Spleen (tissue), 7 donors: ENCODE measurements at regions not wholly inside any gene's neighbourhood (a gene's known extent, or its start where the extent isn't known, plus 50 kb on each side); places are given as distances from the start of the nearest gene placed in this dataset.

Source experiments
- POLR2A ChIP-seq, 3 donors: fragments of 450-650 bp; IDR thresholded peaks; one replicate each; pipeline ENCODE4 v1.5.1; 2017; ENCODE audit warnings: antibody characterized with exemption in 3 of 3, mild to moderate bottlenecking in 1 of 3
- POLR2AphosphoS5 ChIP-seq, 3 donors: sonication (generic); formaldehyde crosslinking; IDR thresholded peaks; one replicate each; pipeline ENCODE4 v1.5.1; 2017; ENCODE audit warnings: antibody characterized with exemption in 3 of 3
- TF ChIP-seq, protein P1 (sequence below), 11 experiments: fragments of 200-600 bp in 7 of 11; fragments of 450-650 bp in 4 of 11; sonication (generic) in 4 of 11; IDR thresholded peaks in 8 of 11; conservative IDR thresholded peaks in 3 of 11; 1 replicate in 7 of 11; 2 replicates in 4 of 11; pipeline versions ENCODE4 v1.4.0 to v1.8.0; 2016 to 2021; ENCODE audit warnings: antibody characterized with exemption in 11 of 11, inconsistent platforms in 4 of 11, mild to moderate bottlenecking in 1 of 11
- donor health status: DM: no; HTN: no; CAD: no; lungs with moderate emphysema.
- donor health status: DM: no; HTN: no; CAD: no.
- donor health status: DM: no; HTN: no; CAD: no.

DNA sequence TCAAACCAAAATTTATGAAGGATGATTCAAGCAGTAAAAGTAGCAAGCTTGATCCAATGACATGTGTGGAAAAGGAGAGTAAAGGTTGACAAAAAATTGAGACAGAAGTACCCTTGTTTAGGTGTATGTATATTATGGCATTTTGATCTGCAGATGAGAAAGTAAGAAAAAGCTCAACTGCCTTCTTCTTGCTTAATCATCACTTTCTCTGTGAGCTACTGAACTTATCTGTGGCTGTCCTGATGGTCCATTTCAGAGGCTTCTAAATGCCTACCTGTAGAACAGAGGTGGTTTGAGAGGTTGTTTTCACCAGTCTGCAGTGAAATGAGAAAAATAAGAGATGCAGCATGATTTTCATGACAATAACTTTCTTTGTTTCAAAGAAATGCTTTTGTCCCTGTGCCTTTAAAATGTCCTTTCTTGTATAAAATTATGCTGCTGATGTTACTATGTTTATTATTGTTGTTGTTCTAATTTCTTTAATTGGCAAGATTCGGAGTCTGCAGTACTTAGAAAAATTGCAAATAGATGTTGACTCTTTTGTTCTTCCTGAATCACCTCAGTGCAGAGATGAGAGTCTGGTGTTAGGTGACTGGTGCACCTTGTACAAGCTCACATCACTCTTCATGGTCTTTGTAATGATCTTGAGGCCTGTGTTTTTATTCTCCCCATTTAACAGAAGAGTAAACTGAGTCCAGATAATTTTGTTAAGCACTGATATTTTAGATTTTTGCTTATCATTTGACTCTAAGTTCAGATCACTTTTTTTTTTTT lies 821.9 kb downstream of the VRK1 start:
- TF ChIP-seq, protein P1, sequence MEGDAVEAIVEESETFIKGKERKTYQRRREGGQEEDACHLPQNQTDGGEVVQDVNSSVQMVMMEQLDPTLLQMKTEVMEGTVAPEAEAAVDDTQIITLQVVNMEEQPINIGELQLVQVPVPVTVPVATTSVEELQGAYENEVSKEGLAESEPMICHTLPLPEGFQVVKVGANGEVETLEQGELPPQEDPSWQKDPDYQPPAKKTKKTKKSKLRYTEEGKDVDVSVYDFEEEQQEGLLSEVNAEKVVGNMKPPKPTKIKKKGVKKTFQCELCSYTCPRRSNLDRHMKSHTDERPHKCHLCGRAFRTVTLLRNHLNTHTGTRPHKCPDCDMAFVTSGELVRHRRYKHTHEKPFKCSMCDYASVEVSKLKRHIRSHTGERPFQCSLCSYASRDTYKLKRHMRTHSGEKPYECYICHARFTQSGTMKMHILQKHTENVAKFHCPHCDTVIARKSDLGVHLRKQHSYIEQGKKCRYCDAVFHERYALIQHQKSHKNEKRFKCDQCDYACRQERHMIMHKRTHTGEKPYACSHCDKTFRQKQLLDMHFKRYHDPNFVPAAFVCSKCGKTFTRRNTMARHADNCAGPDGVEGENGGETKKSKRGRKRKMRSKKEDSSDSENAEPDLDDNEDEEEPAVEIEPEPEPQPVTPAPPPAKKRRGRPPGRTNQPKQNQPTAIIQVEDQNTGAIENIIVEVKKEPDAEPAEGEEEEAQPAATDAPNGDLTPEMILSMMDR (IDR thresholded peaks at IDR 0.05 in 8 of 11, conservative IDR thresholded peaks at IDR 0.05 in 3 of 11): no peak
- TF ChIP-seq POLR2AphosphoS5 (IDR thresholded peaks at IDR 0.05) (no peak), POLR2A (IDR thresholded peaks at IDR 0.05) (no peak)
